HCT116 (cell line): ENCODE measurements at regions not wholly inside any gene's neighbourhood (a gene's known extent, or its start where the extent isn't known, plus 50 kb on each side); places are given as distances from the start of the nearest gene placed in this dataset.

ENCODE experiments used
- CTCF ChIP-seq, 3 experiments: fragments of 200-600 bp in 1 of 3; sonication (generic) in 1 of 3; IDR thresholded peaks in 2 of 3; conservative IDR thresholded peaks in 1 of 3; 2 replicates each; pipeline ENCODE4 v1.5.1; 2012 to 2017; ENCODE audit warnings: low read depth in 2 of 3, low read length in 2 of 3, antibody characterized with exemption in 1 of 3, borderline replicate concordance in 1 of 3, control low read depth in 1 of 3, mild to moderate bottlenecking in 1 of 3, mixed read lengths in 1 of 3, mixed run types in 1 of 3, moderate library complexity in 1 of 3; ENCODE audit not compliant: insufficient read depth in 1 of 3
- EGR1 ChIP-seq: IDR thresholded peaks from 2 replicates; pipeline ENCODE4 v1.6.1; 2012; ENCODE audit warnings: low read depth
- EZH2 ChIP-seq: fragments of 200-600 bp; sonication (generic); IDR thresholded peaks from 2 replicates; pipeline ENCODE4 v1.6.1; 2017; ENCODE audit warnings: antibody characterized with exemption, mixed run types
- POLR2A ChIP-seq: IDR thresholded peaks from 2 replicates; pipeline ENCODE4 v1.7.0; 2011; ENCODE audit warnings: borderline replicate concordance; ENCODE audit not compliant: insufficient read depth, insufficient read length; ENCODE audit errors: extremely low read depth
- POLR2AphosphoS5 ChIP-seq: IDR thresholded peaks from 2 replicates; pipeline ENCODE4 v1.6.1; 2011; ENCODE audit warnings: mild to moderate bottlenecking, low read depth, low read length, moderate library complexity
- YY1 ChIP-seq: IDR thresholded peaks from 2 replicates; pipeline ENCODE4 v1.6.1; 2011; ENCODE audit warnings: low read length, low read depth, moderate library complexity, mild to moderate bottlenecking; ENCODE audit not compliant: insufficient replicate concordance; ENCODE audit errors: extremely low read depth
- TF ChIP-seq, protein P1 (sequence below): IDR thresholded peaks from 2 replicates; pipeline ENCODE4 v1.6.1; 2012; ENCODE audit warnings: low read depth

DNA sequence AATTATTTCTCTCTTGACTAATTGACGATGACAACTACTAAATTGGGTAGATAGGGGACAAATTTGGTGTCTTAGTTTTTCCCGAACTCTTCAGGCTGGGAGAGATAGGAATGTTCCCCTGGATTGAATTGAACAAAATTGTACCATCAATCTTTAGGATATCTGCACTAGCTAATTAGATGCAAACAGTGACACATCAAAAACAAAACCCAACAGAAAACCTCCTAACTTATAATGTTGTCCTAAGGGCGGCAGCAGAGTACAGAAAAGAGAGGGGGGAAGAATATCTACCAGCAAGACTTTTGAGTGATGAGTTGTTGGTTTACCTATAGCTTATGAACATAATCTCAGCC is 342.9 kb downstream of the INSIG2 start:
- no peak for TF ChIP-seq EGR1
- no peak for TF ChIP-seq YY1
- TF ChIP-seq, protein P1, sequence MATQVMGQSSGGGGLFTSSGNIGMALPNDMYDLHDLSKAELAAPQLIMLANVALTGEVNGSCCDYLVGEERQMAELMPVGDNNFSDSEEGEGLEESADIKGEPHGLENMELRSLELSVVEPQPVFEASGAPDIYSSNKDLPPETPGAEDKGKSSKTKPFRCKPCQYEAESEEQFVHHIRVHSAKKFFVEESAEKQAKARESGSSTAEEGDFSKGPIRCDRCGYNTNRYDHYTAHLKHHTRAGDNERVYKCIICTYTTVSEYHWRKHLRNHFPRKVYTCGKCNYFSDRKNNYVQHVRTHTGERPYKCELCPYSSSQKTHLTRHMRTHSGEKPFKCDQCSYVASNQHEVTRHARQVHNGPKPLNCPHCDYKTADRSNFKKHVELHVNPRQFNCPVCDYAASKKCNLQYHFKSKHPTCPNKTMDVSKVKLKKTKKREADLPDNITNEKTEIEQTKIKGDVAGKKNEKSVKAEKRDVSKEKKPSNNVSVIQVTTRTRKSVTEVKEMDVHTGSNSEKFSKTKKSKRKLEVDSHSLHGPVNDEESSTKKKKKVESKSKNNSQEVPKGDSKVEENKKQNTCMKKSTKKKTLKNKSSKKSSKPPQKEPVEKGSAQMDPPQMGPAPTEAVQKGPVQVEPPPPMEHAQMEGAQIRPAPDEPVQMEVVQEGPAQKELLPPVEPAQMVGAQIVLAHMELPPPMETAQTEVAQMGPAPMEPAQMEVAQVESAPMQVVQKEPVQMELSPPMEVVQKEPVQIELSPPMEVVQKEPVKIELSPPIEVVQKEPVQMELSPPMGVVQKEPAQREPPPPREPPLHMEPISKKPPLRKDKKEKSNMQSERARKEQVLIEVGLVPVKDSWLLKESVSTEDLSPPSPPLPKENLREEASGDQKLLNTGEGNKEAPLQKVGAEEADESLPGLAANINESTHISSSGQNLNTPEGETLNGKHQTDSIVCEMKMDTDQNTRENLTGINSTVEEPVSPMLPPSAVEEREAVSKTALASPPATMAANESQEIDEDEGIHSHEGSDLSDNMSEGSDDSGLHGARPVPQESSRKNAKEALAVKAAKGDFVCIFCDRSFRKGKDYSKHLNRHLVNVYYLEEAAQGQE, result no peak
- TF ChIP-seq CTCF (IDR thresholded peaks at IDR 0.05 in 2 of 3, conservative IDR thresholded peaks at IDR 0.05 in 1 of 3; ENCODE audit: borderline replicate concordance in 1 of 3, insufficient read depth in 1 of 3, low read depth in 2 of 3, low read length in 2 of 3), result peak; percentile 7 to 22 (median 9); a peak in 2 of 6 replicates
- TF ChIP-seq POLR2AphosphoS5, result no peak
- TF ChIP-seq POLR2A, result no peak
- no peak for TF ChIP-seq EZH2
